ENCODE measurements at regions not wholly inside any gene's neighbourhood (a gene's known extent, or its start where the extent isn't known, plus 50 kb on each side); places are given as distances from the start of the nearest gene placed in this dataset.

GRCh38 chrX:110851780-110852179 is 56.2 kb upstream of the CHRDL1 start:
- Histone ChIP-seq H3K36me3 (no peaks in the 10 kb centered on the region), H3K27ac (no peak overlapping the region), H3K27me3 (peaks cover 0 to 14% (median 0%) of the 10 kb centered on the region in 9 donors), H3K9me3 (no peaks in the 10 kb centered on the region), H3K4me3 (no peak overlapping the region), H3K4me1 (no peaks in the 10 kb centered on the region)
- intact Hi-C loops (cut with DNase I): loop anchor here in 5 of 10 donors (5.0 to 10.0 kb wide), 2 partner anchors 391 to 393 kb away; no protein-coding TSS in a partner anchor
- ATAC-seq (peak in 1 of 4 donors; percentile 25), DNase-seq (no peak)
- TF ChIP-seq CTCF (IDR thresholded peaks at IDR 0.05) (no peak), POLR2A (IDR thresholded peaks at IDR 0.05) (no peak)
- WGBS, 4 donors: 57 to 86% (median 74%) methylated on average over 4 of the region's 4 CpGs

- Histone ChIP-seq H3K4me3 (no peak overlapping the region), H3K27me3 (peaks cover 0 to 13% (median 0%) of the 10 kb centered on the region in 9 donors), H3K27ac (no peak overlapping the region), H3K36me3 (no peaks in the 10 kb centered on the region), H3K9me3 (no peaks in the 10 kb centered on the region), H3K4me1 (no peaks in the 10 kb centered on the region)
- TF ChIP-seq POLR2A (IDR thresholded peaks at IDR 0.05) (no peak), CTCF (IDR thresholded peaks at IDR 0.05) (peak; percentile 22 to 75 (median 58))
- DNase-seq (no peak), ATAC-seq (peak in 3 of 4 donors; percentile 60 to 73 (median 70))
- intact Hi-C loops (cut with DNase I): loop anchor here in 7 of 10 donors (1.0 to 10.0 kb wide), 6 partner anchors 395 to 1363 kb away; partner anchors contain the start of gene GUCY2F (in 1 of the 7)
- WGBS, 4 donors: 6 to 18% (median 7%) methylated on average over 5 of the region's 5 CpGs
Observed at GRCh38 chrX:110847334-110847733, 51.7 kb upstream of the CHRDL1 start.

GRCh38 chrX:110846071-110846470 is 50.5 kb upstream of the CHRDL1 start:
- Histone ChIP-seq H3K36me3 (no peaks in the 10 kb centered on the region), H3K27ac (no peak overlapping the region), H3K27me3 (peaks cover 0 to 13% (median 0%) of the 10 kb centered on the region in 9 donors), H3K4me3 (no peak overlapping the region), H3K9me3 (no peaks in the 10 kb centered on the region), H3K4me1 (no peaks in the 10 kb centered on the region)
- no peak for ATAC-seq
- WGBS, 4 donors: 67 to 93% (median 72%) methylated on average over 1 of the region's 1 CpG
- intact Hi-C loops (cut with DNase I): loop anchor here in 6 of 10 donors (2.0 to 10.0 kb wide), 5 partner anchors 393 to 1361 kb away; partner anchors contain the start of gene GUCY2F (in 1 of the 6)
- TF ChIP-seq POLR2A (IDR thresholded peaks at IDR 0.05) (no peak), CTCF (IDR thresholded peaks at IDR 0.05) (no peak)
- DNase-seq: no peak
